ENCODE measurements at regions not wholly inside any gene's neighbourhood (a gene's known extent, or its start where the extent isn't known, plus 50 kb on each side); places are given as distances from the start of the nearest gene placed in this dataset.

GRCh38 chr2:189254268-189254883 is 74.8 kb upstream of the COL5A2 start:
- TF ChIP-seq CTCF (IDR thresholded peaks at IDR 0.05; ENCODE audit: insufficient read depth, low read length, poor library complexity, severe bottlenecking), result no peak
- H3K36me3 ChIP-seq (ENCODE audit: control insufficient read depth, insufficient read depth, low read length), result no peaks in the 10 kb centered on the region
- no peak for DNase-seq (ENCODE audit: low read depth)

GRCh38 chr2:189255711-189256110 is 76.2 kb upstream of the COL5A2 start:
- Histone ChIP-seq H3K36me3 (ENCODE audit: control insufficient read depth, insufficient read depth, low read length) (no peaks in the 10 kb centered on the region), H3K27me3 (ENCODE audit: control insufficient read depth, insufficient read depth, low read length) (no peaks in the 10 kb centered on the region), H3K4me3 (ENCODE audit: low read depth, low read length) (no peak overlapping the region)
- no peak for DNase-seq (ENCODE audit: low read depth)
- TF ChIP-seq CTCF (IDR thresholded peaks at IDR 0.05; ENCODE audit: insufficient read depth, low read length, poor library complexity, severe bottlenecking), result no peak

More at GRCh38 chr2:189254268-189254883, 74.8 kb upstream of the COL5A2 start:
- no peak overlapping the region for H3K4me3 ChIP-seq (ENCODE audit: low read depth, low read length)
- H3K27me3 ChIP-seq (ENCODE audit: control insufficient read depth, insufficient read depth, low read length), result no peaks in the 10 kb centered on the region

GRCh38 chr2:189258616-189259365 is 79.2 kb upstream of the COL5A2 start:
- no peak for DNase-seq (ENCODE audit: low read depth)
- Histone ChIP-seq H3K36me3 (ENCODE audit: control insufficient read depth, insufficient read depth, low read length) (no peaks in the 10 kb centered on the region), H3K27me3 (ENCODE audit: control insufficient read depth, insufficient read depth, low read length) (no peaks in the 10 kb centered on the region), H3K4me3 (ENCODE audit: low read depth, low read length) (no peak overlapping the region)
- no peak for TF ChIP-seq CTCF (IDR thresholded peaks at IDR 0.05; ENCODE audit: insufficient read depth, low read length, poor library complexity, severe bottlenecking)

- Histone ChIP-seq H3K4me3 (ENCODE audit: low read depth, low read length) (no peak overlapping the region), H3K36me3 (ENCODE audit: control insufficient read depth, insufficient read depth, low read length) (no peaks in the 10 kb centered on the region), H3K27me3 (ENCODE audit: control insufficient read depth, insufficient read depth, low read length) (no peaks in the 10 kb centered on the region)
- TF ChIP-seq CTCF (IDR thresholded peaks at IDR 0.05; ENCODE audit: insufficient read depth, low read length, poor library complexity, severe bottlenecking), result no peak
- no peak for DNase-seq (ENCODE audit: low read depth)
Measured at GRCh38 chr2:189260361-189260814, 80.8 kb upstream of the COL5A2 start.

- Histone ChIP-seq H3K36me3 (ENCODE audit: control insufficient read depth, insufficient read depth, low read length) (no peaks in the 10 kb centered on the region), H3K27me3 (ENCODE audit: control insufficient read depth, insufficient read depth, low read length) (no peaks in the 10 kb centered on the region), H3K4me3 (ENCODE audit: low read depth, low read length) (no peak overlapping the region)
- DNase-seq (ENCODE audit: low read depth), result no peak
- no peak for TF ChIP-seq CTCF (IDR thresholded peaks at IDR 0.05; ENCODE audit: insufficient read depth, low read length, poor library complexity, severe bottlenecking)
Measured at GRCh38 chr2:189261431-189261841, 81.9 kb upstream of the COL5A2 start.

Data from kidney epithelial cell (primary cell).